Osteoblast (primary cell): ENCODE measurements at regions not wholly inside any gene's neighbourhood (a gene's known extent, or its start where the extent isn't known, plus 50 kb on each side); places are given as distances from the start of the nearest gene placed in this dataset.

Source experiments
- DNase-seq: peaks from one replicate; pipeline ENCODE4 v3.0.0; 2011; ENCODE audit warnings: low spot score, mixed read lengths; ENCODE audit not compliant: insufficient read length; ENCODE audit errors: missing footprints
- H2AFZ ChIP-seq: 2 replicates; pipeline ENCODE4 v1.6.0; 2011; ENCODE audit warnings: mild to moderate bottlenecking, low read length
- H3K27ac ChIP-seq: 2 replicates; pipeline ENCODE4 v1.5.1; 2011; ENCODE audit warnings: mild to moderate bottlenecking, low read depth, low read length, moderate library complexity
- H3K27me3 ChIP-seq: 2 replicates; pipeline ENCODE4 v1.6.0; 2012; ENCODE audit warnings: mild to moderate bottlenecking, control low read depth, inconsistent platforms, low read length, moderate library complexity; ENCODE audit not compliant: insufficient read depth
- H3K36me3 ChIP-seq: 2 replicates; pipeline ENCODE4 v1.5.1; 2011; ENCODE audit warnings: mild to moderate bottlenecking, low read length, control low read depth, moderate library complexity; ENCODE audit not compliant: insufficient read depth
- H3K4me1 ChIP-seq: 2 replicates; pipeline ENCODE4 v1.5.1; 2011; ENCODE audit warnings: mild to moderate bottlenecking, low read length, control low read depth, moderate library complexity; ENCODE audit not compliant: insufficient read depth
- H3K4me2 ChIP-seq: 2 replicates; pipeline ENCODE4 v1.6.0; 2011; ENCODE audit warnings: mild to moderate bottlenecking, low read length; ENCODE audit not compliant: insufficient read depth
- H3K4me3 ChIP-seq: fragments of 200-600 bp; sonication (generic); 3 replicates; pipeline ENCODE4 v1.5.1; 2012; ENCODE audit warnings: mild to moderate bottlenecking, low read length, inconsistent platforms; ENCODE audit not compliant: insufficient read depth
- H3K79me2 ChIP-seq: 2 replicates; pipeline ENCODE4 v1.6.0; 2012; ENCODE audit warnings: mild to moderate bottlenecking, low read length, control low read depth, inconsistent platforms; ENCODE audit not compliant: insufficient read depth
- H3K9me3 ChIP-seq: 2 replicates; pipeline ENCODE4 v1.5.1; 2011; ENCODE audit warnings: low read depth, low read length, control low read depth
- H4K20me1 ChIP-seq: 2 replicates; pipeline ENCODE4 v1.6.0; 2012; ENCODE audit warnings: mild to moderate bottlenecking, low read length, control low read depth; ENCODE audit not compliant: insufficient read depth
- CTCF ChIP-seq: IDR thresholded peaks from 2 replicates; pipeline ENCODE4 v1.5.1; 2011; ENCODE audit warnings: mild to moderate bottlenecking, low read depth, low read length, moderate library complexity; ENCODE audit errors: extremely low read depth

- no peaks in the 10 kb centered on the region for H4K20me1 ChIP-seq
- no peak overlapping the region for H3K4me2 ChIP-seq
- peak overlapping the region; percentile 24 for H2AFZ ChIP-seq
- H3K9me3 ChIP-seq: no peaks in the 10 kb centered on the region
- no peak overlapping the region for H3K4me3 ChIP-seq
- H3K79me2 ChIP-seq: no peaks in the 10 kb centered on the region
- H3K27me3 ChIP-seq: no peaks in the 10 kb centered on the region
- no peak for DNase-seq
- no peak for TF ChIP-seq CTCF
- no peak overlapping the region for H3K27ac ChIP-seq
- H3K4me1 ChIP-seq: no peaks in the 10 kb centered on the region
- no peaks in the 10 kb centered on the region for H3K36me3 ChIP-seq
Measured at GRCh38 chr10:9869205-9869604, 1148.5 kb upstream of the CELF2 start.

DNA sequence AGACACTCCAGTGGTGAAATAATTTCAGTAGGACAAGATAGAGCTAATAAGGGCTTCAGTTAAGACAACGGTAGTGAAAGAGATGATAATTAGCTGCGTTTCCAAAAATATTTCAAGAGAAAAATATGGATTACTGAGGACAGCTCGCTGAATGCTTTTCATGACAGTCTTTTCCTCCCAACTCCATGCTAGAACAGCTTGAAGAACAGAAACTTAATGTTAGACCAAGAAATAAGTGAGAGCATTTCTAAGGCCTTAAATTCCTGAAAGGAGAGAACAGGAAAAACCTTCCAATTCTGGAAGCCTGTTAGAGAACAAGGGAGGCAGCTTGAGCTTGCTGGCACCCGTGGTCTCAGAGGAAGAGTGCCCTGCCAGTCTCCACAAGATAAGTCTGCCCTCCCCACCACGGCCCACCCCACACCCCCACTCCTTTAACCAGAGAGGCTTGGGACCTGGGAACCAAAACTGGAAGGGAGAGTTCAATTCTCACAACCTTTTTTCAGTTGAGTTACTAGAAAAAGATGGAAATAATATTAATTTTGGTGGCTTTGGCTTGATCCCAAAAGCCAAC lies 1148.0 kb upstream of the CELF2 start:
- no peak overlapping the region for H3K4me3 ChIP-seq
- H3K27me3 ChIP-seq: no peaks in the 10 kb centered on the region
- no peak for TF ChIP-seq CTCF

GRCh38 chr10:9875353-9875752 lies 1142.3 kb upstream of the CELF2 start:
- Histone ChIP-seq H4K20me1 (no peaks in the 10 kb centered on the region), H3K4me2 (no peak overlapping the region), H3K27ac (no peak overlapping the region), H3K36me3 (no peaks in the 10 kb centered on the region), H3K79me2 (no peaks in the 10 kb centered on the region), H3K4me1 (no peaks in the 10 kb centered on the region), H3K4me3 (no peak overlapping the region), H3K9me3 (no peaks in the 10 kb centered on the region), H2AFZ (no peak overlapping the region), H3K27me3 (no peaks in the 10 kb centered on the region)
- DNase-seq: no peak
- TF ChIP-seq CTCF: no peak

More for the DNA sequence above, 1148.0 kb upstream of the CELF2 start:
- H3K36me3 ChIP-seq: no peaks in the 10 kb centered on the region
- H3K79me2 ChIP-seq: no peaks in the 10 kb centered on the region
- H3K9me3 ChIP-seq: no peaks in the 10 kb centered on the region
- no peak overlapping the region for H3K27ac ChIP-seq
- H3K4me1 ChIP-seq: no peaks in the 10 kb centered on the region
- H3K4me2 ChIP-seq: no peak overlapping the region
- peak overlapping the region; percentile 24 for H2AFZ ChIP-seq
- no peaks in the 10 kb centered on the region for H4K20me1 ChIP-seq
- DNase-seq: no peak

DNA sequence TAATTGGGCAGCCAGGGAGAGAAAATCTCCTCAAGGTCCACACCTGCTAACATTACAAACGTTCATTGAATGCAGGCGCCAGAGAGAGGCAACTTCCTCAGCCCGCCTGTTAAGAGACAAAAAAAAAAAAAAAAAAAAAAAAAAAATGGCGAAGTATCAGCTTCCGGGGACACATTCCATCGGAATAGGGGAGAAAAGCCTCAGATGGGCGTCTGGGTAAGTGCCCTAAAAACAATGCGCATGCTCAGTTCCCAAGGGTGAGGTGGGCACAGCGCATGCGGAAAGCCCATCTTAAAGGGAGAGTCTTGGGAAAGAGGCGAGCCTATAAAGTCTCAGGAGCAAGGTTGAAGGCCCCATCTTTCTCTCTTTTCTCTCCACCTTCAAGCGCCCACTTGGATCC lies 1139.7 kb upstream of the CELF2 start:
- Histone ChIP-seq H3K4me1 (no peaks in the 10 kb centered on the region), H3K9me3 (no peaks in the 10 kb centered on the region), H3K27me3 (no peaks in the 10 kb centered on the region), H3K27ac (no peak overlapping the region), H3K4me2 (no peak overlapping the region), H4K20me1 (no peaks in the 10 kb centered on the region), H3K36me3 (no peaks in the 10 kb centered on the region), H3K79me2 (no peaks in the 10 kb centered on the region), H3K4me3 (no peak overlapping the region), H2AFZ (no peak overlapping the region)
- no peak for DNase-seq
- no peak for TF ChIP-seq CTCF
